Ovary (tissue), 7 donors: ENCODE measurements at regions not wholly inside any gene's neighbourhood (a gene's known extent, or its start where the extent isn't known, plus 50 kb on each side); places are given as distances from the start of the nearest gene placed in this dataset.

Source experiments
- DNase-seq, 5 donors: peaks; one replicate each; pipeline ENCODE4 v3.0.0-alpha.2; 2019 to 2020
- H3K27ac ChIP-seq, 2 donors: fragments of 200-600 bp; one replicate each; pipeline versions ENCODE4 v1.5.1 to v1.8.0; 2019 to 2022
- H3K27me3 ChIP-seq: fragments of 200-600 bp; one replicate; pipeline ENCODE4 v1.8.0; 2022
- H3K36me3 ChIP-seq: fragments of 200-600 bp; sonication (generic); one replicate; pipeline ENCODE4 v1.5.1; 2019
- H3K4me1 ChIP-seq: one replicate; pipeline ENCODE4 v1.8.1; 2013; ENCODE audit warnings: mild to moderate bottlenecking, moderate library complexity; ENCODE audit not compliant: insufficient read depth
- H3K4me3 ChIP-seq: fragments of 200-600 bp; sonication (generic); one replicate; pipeline ENCODE4 v1.5.1; 2017
- H3K9me3 ChIP-seq, 2 donors: fragments of 200-600 bp in 1 of 2; sonication (generic) in 1 of 2; one replicate each; pipeline versions ENCODE4 v1.5.1 to v1.8.1; 2013 to 2019; ENCODE audit warnings: mild to moderate bottlenecking in 1 of 2, moderate library complexity in 1 of 2
- CTCF ChIP-seq, 3 donors: fragments of 450-650 bp in 2 of 3; fragments of 200-600 bp in 1 of 3; IDR thresholded peaks; one replicate each; pipeline versions ENCODE4 v1.5.1 to v1.8.0; 2016 to 2022; ENCODE audit warnings: antibody characterized with exemption in 3 of 3, mild to moderate bottlenecking in 1 of 3
- EP300 ChIP-seq: sonication (generic); formaldehyde crosslinking; IDR thresholded peaks from one replicate; pipeline ENCODE4 v1.6.1; 2017; ENCODE audit warnings: antibody characterized with exemption
- POLR2A ChIP-seq: fragments of 450-650 bp; IDR thresholded peaks from one replicate; pipeline ENCODE4 v1.6.1; 2017; ENCODE audit warnings: antibody characterized with exemption, mild to moderate bottlenecking, moderate library complexity
- WGBS, 3 donors: extraction: QIAGEN DNeasy Blood & Tissue Kit in 1 of 3; methylation state at CpG; one replicate each; pipeline versions ENCODE4 v1.1.5 to v1.1.7; 2013 to 2017; 5-methylcytosine and 5-hydroxymethylcytosine counted together
- intact Hi-C, 4 donors: fragments of 100-400 bp; cut with DNase I; formaldehyde crosslinking; loops; one replicate each; pipeline versions ENCODE4 v1.11.0 to v1.15.1; 2022 to 2023
- donor health status: DM: no; HTN: no; CAD: no; lungs with moderate emphysema.
- donor health status: DM: no; HTN: no; CAD: no.
- donor health status: Bipolar disorder and iron deficiency.
- donor health status: DM: no; HTN: no; CAD: no.
- donor health status: DM: yes; HTN: yes; CAD: no.

DNA sequence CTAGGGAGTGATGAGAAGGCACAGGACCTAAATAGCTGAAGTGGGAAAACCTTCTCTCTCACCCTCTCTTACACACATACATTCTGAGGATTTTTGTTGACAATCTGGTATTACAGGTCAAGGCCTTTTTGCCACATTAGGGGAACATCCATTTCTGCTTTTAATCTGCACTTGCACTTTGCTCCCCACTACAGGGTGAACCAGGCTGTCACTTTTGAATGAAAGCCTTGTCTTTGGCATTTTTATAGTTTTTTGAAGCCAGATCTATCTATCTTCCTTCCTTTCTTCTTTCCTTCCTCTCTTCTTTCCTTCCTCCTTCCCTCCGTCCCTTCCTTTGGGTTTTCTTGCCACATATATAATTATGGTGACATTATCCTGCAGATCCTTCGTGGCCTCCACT is 165.9 kb upstream of the OTX2 start:
- no peak for DNase-seq
- H3K9me3 ChIP-seq = no peaks in the 10 kb centered on the region
- H3K4me3 ChIP-seq = no peak overlapping the region
- H3K27me3 ChIP-seq = no peaks in the 10 kb centered on the region
- intact Hi-C loops = no loop called here
- H3K4me1 ChIP-seq = no peaks in the 10 kb centered on the region
- 82 to 87% (median 85%) methylated on average over 2 of the region's 2 CpGs for WGBS, 3 donors
- H3K27ac ChIP-seq = no peak overlapping the region
- no peaks in the 10 kb centered on the region for H3K36me3 ChIP-seq
- TF ChIP-seq POLR2A = no peak
- no peak for TF ChIP-seq EP300
- no peak for TF ChIP-seq CTCF (IDR thresholded peaks at IDR 0.05)

DNA sequence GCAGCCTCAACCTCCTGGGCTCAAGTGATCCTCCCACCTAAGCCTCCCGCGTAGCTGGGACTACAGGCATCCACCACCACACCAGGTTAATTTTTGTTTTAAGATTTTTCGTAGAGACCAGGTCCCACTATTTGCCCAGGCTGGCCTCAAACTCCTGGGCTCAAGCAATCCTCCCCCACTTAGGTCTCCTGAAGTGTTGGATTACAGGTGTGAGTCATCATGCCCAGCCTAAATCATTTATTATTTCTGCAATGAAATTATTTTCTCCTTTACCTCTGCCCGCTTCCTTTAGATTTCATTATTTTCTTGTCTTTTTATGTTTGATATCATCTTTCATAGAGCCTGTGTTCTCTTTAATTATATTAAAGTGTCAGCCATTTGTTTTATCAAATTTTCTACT is 165.2 kb upstream of the OTX2 start:
- 78 to 89% (median 85%) methylated on average over 4 of the region's 4 CpGs for WGBS, 3 donors

GRCh38 chr14:56972948-56973347 is 162.7 kb upstream of the OTX2 start:
- no peak overlapping the region for H3K27ac ChIP-seq
- no peaks in the 10 kb centered on the region for H3K9me3 ChIP-seq
- no peak for TF ChIP-seq CTCF (IDR thresholded peaks at IDR 0.05)
- TF ChIP-seq EP300 = no peak
- no peak for TF ChIP-seq POLR2A
- no peak overlapping the region for H3K4me3 ChIP-seq
- no peak for DNase-seq
- no peaks in the 10 kb centered on the region for H3K4me1 ChIP-seq
- intact Hi-C loops = no loop called here
- no peaks in the 10 kb centered on the region for H3K36me3 ChIP-seq
- H3K27me3 ChIP-seq = no peaks in the 10 kb centered on the region

More for the DNA sequence above, 165.2 kb upstream of the OTX2 start:
- TF ChIP-seq CTCF (IDR thresholded peaks at IDR 0.05) = no peak
- no peak for TF ChIP-seq EP300
- no peak for TF ChIP-seq POLR2A
- Histone ChIP-seq H3K4me1 (no peaks in the 10 kb centered on the region), H3K27me3 (no peaks in the 10 kb centered on the region), H3K27ac (no peak overlapping the region), H3K9me3 (no peaks in the 10 kb centered on the region), H3K4me3 (no peak overlapping the region), H3K36me3 (no peaks in the 10 kb centered on the region)
- no peak for DNase-seq
- intact Hi-C loops = no loop called here

- peaks cover 2% of the 10 kb centered on the region for H3K4me1 ChIP-seq
- no peak for DNase-seq
- no peaks in the 10 kb centered on the region for H3K27me3 ChIP-seq
- no peak overlapping the region for H3K27ac ChIP-seq
- H3K36me3 ChIP-seq = no peaks in the 10 kb centered on the region
- WGBS, 3 donors = 66 to 70% (median 69%) methylated on average over 5 of the region's 5 CpGs
- no peaks in the 10 kb centered on the region for H3K9me3 ChIP-seq
- no peak for TF ChIP-seq POLR2A
- no peak for TF ChIP-seq EP300
- TF ChIP-seq CTCF (IDR thresholded peaks at IDR 0.05) = no peak
- no peak overlapping the region for H3K4me3 ChIP-seq
- intact Hi-C loops = no loop called here
Measured at GRCh38 chr14:56964895-56965294, 154.6 kb upstream of the OTX2 start.

- H3K9me3 ChIP-seq = no peaks in the 10 kb centered on the region
- H3K4me3 ChIP-seq = no peak overlapping the region
- WGBS, 3 donors = 57 to 83% (median 72%) methylated on average over 6 of the region's 6 CpGs
- H3K27ac ChIP-seq = no peak overlapping the region
- no peaks in the 10 kb centered on the region for H3K36me3 ChIP-seq
- H3K27me3 ChIP-seq = no peaks in the 10 kb centered on the region
- TF ChIP-seq EP300 = no peak
- no peak for TF ChIP-seq CTCF (IDR thresholded peaks at IDR 0.05)
- no peak for TF ChIP-seq POLR2A
- peaks cover 2% of the 10 kb centered on the region for H3K4me1 ChIP-seq
- DNase-seq = no peak
- intact Hi-C loops = no loop called here
Measured at GRCh38 chr14:56963381-56963780, 153.1 kb upstream of the OTX2 start.
